ENCODE measurements at regions not wholly inside any gene's neighbourhood (a gene's known extent, or its start where the extent isn't known, plus 50 kb on each side); places are given as distances from the start of the nearest gene placed in this dataset.

DNA sequence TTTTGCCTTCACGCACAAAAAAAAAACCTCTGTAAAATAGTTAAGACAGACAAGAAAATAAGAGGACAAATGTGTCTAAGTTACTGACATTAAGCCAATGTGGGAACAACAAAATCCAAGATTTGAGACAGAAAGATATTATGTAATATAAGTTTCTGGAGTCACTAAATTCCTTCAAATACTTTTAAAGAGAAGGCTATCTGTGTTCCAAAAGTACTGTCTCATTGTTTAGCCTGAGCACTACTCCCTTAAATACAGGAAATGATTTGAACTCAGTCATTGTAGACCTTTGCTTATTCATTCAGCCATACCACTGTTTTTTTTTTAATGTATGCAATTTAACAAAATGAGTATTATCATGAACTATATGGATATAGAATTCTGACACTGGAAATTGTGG lies 82.7 kb upstream of the KITLG start:
- no peak for DNase-seq

DNA sequence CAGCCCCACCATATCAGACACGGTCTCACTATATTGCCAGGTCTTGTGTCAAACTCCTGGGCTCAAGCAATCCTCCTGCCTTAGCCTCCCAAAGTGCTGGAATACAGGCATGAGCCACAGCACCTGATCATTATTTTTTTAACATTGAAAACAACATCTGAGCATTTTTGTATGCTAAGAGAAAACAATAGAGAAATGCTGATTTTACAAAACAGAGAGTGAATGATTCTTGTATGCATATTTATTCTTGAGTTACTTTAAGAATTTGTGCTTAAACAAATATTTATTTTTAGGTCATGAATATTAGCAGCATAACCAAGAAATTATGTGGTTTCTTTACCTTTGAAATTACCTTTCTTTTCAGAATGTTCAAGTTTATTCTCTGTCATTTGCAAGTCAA lies 81.8 kb upstream of the KITLG start:
- DNase-seq: no peak

DNA sequence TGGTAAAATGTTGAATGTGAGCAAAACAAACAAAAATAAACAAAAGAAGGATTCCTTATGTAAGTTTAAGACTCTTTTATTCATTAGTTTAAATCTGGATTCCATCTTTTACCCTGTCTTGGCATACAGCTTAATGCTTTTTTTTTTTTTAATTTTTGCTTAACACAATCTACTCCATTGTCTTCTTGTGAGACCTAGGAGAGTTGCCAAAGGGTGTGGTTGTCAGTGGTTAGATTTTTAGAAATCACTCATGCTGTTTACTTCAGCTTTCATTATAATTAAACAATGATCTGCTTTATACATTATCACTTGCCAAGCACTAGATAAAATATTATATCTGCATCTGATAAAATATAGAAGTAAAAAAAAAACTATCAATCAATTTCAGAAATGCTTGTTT lies 77.7 kb upstream of the KITLG start:
- DNase-seq: no peak

DNA sequence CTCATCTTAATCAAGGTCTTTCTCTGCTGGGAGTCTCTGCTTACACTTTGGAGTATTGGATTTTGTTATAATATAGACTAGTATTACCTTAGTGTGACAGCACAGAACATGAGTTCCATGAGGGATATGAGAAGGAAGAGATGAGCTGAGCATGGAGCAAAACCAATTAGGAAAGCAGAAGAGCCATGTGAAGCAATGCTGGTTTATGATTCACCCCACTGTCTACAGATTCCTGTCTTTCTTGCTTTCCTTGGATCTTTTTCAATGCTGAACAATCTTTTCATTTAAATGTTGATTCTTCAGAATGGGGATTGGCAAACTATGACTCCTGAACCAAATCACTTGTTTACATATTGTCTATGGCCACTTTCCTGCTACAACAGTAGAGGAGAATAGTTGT lies 70.4 kb upstream of the KITLG start:
- DNase-seq: no peak

DNA sequence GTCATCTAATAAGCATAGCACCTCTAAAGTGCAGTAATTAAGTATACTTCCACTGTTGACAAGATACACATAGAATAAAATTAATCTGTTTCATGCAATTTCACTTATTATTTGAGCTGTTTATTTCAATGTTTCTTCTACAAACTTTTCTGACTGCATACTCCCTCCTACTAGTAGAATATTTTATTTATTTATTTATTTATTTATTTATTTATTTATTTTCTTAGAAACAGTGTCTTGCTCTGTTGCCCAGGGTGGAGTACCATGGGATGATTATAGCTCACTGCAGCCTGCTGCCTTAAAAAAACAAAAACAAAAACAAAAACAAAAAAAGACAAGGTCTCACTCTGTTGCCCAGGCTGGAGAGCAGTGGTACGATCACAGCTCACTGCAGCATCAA lies 68.4 kb upstream of the KITLG start:
- no peak for DNase-seq

DNA sequence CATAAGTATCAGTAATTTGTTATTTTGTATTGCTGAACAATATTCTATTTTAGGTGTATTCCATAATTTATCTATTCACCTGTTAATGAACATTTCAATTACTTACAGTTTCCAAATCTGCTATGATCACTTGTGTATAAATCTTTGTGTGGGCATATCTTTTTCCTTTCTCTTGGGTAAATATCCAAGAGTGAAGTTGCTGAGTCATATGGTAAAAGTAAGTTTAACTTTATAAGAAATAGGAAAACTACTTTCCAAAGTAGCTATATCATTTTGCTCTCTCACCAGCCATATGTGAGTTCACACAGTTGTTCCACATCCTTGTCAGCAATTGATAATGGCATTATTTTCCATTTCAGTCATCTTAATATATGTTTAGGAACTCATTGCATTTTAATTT lies 66.6 kb upstream of the KITLG start:
- DNase-seq: no peak

DNA sequence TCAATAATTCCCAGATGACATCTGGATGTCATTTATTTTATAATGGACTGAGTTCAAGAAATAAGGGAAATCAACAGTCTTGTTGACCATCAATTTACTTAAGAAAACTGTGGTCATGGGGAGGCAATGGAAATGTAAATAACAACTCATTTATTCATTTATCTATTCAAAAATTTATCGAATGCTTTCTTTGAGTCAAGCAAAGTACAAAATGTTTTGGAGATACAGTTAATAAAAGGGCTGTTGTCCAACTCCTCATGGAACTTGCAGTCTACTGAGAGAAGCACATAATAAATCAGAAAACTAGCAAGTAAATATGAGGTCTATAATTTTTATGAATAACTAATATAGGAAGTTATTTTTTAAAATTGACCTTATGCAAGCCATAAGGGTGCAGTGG lies 65.5 kb upstream of the KITLG start:
- no peak for DNase-seq

DNA sequence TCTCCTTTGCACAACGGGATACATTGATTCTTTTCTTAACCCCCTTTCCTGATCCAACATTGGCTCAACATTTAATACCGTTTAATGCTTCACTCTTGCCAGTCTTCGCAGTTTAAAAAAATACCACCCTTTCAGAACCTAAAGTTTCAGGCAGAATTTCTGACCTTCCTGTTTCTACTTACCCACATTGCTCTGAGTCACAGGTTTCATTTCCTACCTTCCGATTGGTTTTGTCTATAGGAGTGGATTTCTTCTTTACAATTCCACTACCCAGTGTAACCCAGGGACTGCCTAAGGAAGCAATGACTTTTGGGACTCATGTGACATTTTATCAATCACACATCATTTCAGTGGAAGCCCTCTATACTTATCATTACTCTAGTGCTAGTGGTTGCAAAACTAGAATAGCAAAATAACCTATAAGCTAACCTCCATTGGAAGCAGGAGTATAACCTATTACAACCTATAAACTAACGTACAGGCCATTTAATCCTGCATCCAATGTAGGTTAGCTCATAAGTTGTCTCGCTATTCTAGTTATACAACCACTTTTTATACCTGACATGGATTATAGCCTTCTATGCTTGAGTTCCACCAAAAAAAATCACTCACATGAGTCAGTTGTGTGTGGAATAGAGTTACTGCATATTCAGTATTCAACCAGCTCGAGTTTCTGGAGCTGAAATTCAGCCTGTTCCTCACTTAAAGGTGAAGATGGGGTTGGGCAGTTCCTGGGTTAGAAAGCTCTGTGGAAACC lies 64.9 kb upstream of the KITLG start:
- no peak for DNase-seq

DNA sequence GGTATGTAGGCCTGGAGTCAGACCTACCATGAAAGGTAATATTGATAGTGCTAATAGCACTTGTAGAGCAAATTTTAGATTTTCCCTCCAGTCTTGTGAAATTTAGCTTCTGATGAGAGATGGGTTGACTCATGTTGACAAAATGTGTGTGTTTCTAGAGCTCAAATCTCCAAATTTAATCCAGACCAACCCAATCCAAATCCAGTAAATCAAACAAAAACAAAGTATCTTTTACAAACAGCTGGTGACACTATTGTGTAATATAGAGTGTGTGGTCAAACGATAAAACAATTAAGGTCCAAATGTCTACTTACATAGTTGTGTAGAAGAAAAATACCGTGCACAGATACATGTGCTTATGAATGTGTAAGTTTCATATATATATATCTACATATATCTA lies 63.4 kb upstream of the KITLG start:
- DNase-seq: no peak

DNA sequence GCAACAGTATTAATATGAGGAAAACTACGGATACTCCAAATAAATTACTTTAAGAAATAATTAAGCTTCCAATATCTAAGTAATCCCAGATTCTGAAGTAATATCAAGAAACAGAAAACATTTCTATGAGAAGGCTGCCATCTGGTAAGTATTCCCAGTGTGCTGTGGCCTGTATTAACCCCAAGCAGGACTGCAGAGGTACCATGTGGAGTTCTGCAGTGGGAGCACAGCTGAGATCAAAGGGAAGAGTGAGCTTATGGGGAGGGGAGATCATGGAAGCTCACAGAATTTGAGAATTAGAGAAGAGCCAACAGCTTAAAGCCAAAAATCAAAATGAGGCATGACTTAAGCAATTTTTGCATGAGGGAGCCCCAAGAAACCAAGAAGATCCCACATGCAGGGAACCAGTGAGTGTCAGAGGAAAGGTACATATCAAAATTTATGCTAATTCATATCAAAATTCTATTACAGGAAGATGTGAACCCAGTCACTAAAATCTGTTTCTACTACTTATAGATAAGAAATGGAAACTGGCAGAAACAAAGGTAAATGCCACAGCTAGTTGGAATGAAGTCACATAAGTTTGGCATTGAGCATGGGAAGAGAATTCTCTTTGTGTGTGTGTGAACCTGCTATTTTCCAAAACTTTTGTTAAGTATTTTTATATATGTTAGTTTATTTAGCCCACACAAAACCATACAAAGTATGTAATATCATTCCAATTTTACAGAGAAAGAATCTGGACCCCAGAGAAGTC lies 62.6 kb upstream of the KITLG start:
- no peak for DNase-seq

DNA sequence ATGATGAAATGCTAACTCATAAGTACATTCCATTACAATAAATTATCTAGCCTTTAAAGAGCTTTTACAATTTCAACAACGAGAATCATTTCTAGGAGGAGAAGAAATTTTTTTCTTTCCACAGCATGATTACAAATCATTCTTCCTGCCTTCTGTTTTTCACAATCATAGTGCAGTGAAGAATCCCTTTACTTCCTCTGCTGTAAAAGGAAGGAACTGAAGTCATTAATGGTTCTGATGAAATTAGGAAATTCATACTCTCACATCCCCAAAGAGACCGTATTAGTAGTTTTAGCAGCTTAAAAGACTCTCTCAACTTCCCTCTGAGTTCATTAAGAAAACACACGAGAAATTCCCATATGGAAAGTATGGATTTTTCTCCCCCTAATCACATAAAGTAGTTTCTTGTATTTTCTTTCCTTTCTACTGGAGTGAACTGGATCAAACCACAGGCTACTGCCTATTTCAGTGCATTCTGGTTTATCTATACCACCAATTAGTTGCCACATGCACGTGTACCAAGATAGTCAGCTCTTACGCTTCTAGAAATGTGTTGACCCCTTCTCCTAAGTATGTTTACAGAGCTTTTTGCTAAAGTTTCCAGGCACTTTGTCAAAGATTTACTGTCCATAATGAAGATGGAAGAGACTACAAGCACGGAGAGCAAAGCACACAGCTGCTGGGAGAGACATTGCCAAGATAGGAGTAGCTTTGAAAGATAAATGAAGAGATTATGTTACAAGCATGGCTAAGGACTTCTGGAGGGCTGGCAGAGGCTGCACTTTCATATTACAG lies 58.9 kb upstream of the KITLG start:
- no peak for DNase-seq

DNA sequence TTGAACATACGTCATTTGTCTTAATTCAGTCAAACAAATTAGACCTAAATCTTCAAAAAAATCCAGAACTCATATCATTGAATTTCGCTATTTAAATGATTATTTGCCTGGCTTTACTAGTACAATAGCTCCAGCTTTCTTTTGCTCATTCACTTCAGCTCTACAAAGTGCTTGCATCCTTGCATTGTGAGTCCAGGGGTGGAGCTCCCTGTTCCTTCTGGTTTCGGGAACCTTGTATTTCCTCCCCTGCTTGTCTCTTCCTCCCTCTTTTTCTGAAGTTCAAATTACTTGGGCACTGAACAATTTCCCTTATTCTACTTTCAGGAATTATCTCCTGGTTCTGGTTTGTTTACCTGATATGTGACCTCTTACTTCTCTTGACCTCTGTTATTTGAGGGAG lies 58.1 kb upstream of the KITLG start:
- DNase-seq: no peak

DNA sequence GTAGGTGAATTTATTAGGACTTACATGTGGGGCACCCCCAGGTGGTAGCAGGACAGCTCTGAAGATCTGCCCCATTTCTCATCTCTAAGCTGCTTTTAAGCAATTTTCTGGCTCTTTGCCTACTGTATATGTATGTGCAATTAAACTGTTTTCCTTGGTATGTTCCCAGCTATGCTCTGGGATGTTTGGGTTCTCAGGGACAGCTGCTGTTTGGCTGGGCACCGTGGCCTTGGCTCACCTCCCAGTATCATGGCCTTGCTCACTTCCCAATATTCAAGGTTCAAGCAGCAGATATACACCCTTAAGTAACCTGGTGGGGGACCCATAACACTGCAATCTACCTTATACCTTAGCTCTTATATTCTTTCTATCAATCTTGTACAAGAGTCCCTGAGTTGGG lies 53.7 kb upstream of the KITLG start:
- no peak for DNase-seq

DNA sequence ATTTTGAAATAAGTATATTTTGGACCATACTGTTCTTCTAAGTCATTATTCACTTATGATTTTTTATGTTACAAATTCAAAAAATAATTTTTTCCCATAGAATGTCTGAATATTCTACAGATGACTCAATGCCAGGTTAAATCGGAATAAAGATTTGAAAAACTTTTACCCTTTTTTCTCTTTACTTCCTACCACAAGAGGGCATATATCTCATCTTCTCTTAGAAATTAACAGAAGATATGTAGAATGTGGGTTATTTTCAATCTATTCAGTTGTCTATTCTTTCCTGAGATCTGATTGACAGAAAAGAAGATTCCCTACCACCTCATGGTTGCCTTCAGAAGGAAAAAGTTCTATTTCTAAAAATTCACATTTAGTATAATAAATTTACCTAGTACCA lies 53.0 kb upstream of the KITLG start:
- no peak for DNase-seq

DNA sequence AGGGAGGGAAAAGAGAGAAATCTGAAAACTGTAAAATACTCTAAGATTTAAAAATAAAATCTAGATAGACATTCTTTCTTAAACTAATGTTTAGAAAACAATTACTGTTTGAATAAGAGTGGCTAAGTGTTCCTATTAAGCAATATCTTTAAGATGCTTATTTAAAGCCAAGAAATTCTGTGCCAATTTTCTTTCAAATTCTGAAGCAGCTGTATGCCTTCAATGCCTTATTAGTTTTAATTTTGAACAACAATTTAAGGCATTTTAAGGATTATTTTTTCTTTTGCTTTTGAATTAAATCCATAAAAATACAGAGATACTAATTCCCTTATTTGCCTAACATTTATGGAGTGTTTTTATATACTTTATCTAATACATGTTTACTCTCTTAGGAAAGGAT lies 50.3 kb upstream of the KITLG start:
- no peak for DNase-seq
